NCI-H2107 treated with DMSO at 0.1 percent for 48 hours (cell line): ENCODE measurements at regions not wholly inside any gene's neighbourhood (a gene's known extent, or its start where the extent isn't known, plus 50 kb on each side); places are given as distances from the start of the nearest gene placed in this dataset.
A peak's percentile ranks its signal among the peaks of the same experiment; 100 is the strongest.

ENCODE experiments used
- DNase-seq: peaks from one replicate; lab custom pipeline; 2025; ENCODE audit not compliant: unreplicated experiment; lab: John Stamatoyannopoulos, UW

GRCh38 chr10:25661632-25662031, 272.4 kb upstream of the MYO3A start:
- no peak for DNase-seq

GRCh38 chr10:25666276-25666675, 267.8 kb upstream of the MYO3A start:
- DNase-seq = no peak

- no peak for DNase-seq
These were observed 258.8 kb upstream of the MYO3A start for GRCh38 chr10:25675204-25675603.

GRCh38 chr10:25675615-25676014, 258.4 kb upstream of the MYO3A start:
- no peak for DNase-seq

GRCh38 chr10:25678220-25678619, 255.8 kb upstream of the MYO3A start:
- no peak for DNase-seq

- no peak for DNase-seq
These were observed 255.4 kb upstream of the MYO3A start for GRCh38 chr10:25678666-25679065.

- DNase-seq = peak; percentile 10
These were observed 251.7 kb upstream of the MYO3A start for GRCh38 chr10:25682203-25682851.

GRCh38 chr10:25683344-25683743, 250.7 kb upstream of the MYO3A start:
- DNase-seq = no peak

GRCh38 chr10:25687521-25687920, 246.5 kb upstream of the MYO3A start:
- no peak for DNase-seq

GRCh38 chr10:25689346-25690100, 244.5 kb upstream of the MYO3A start:
- DNase-seq = no peak

- DNase-seq = no peak
These were observed 241.3 kb upstream of the MYO3A start for GRCh38 chr10:25692761-25693160.

GRCh38 chr10:25694206-25694933, 239.7 kb upstream of the MYO3A start:
- DNase-seq = no peak

GRCh38 chr10:25694971-25695370, 239.1 kb upstream of the MYO3A start:
- DNase-seq = no peak

- no peak for DNase-seq
These were observed 238.4 kb upstream of the MYO3A start for GRCh38 chr10:25695586-25695985.

- DNase-seq = no peak
These were observed 237.9 kb upstream of the MYO3A start for GRCh38 chr10:25696013-25696708.

- no peak for DNase-seq
These were observed 236.6 kb upstream of the MYO3A start for GRCh38 chr10:25697412-25697811.

GRCh38 chr10:25698638-25699037, 235.4 kb upstream of the MYO3A start:
- no peak for DNase-seq

GRCh38 chr10:25699631-25700030, 234.4 kb upstream of the MYO3A start:
- DNase-seq = no peak

GRCh38 chr10:25701652-25702051, 232.4 kb upstream of the MYO3A start:
- no peak for DNase-seq

- no peak for DNase-seq
These were observed 229.4 kb upstream of the MYO3A start for GRCh38 chr10:25704622-25705021.

GRCh38 chr10:25707572-25707971, 226.5 kb upstream of the MYO3A start:
- no peak for DNase-seq
